ENCODE measurements at regions not wholly inside any gene's neighbourhood (a gene's known extent, or its start where the extent isn't known, plus 50 kb on each side); places are given as distances from the start of the nearest gene placed in this dataset.

- H3K4me2 ChIP-seq (ENCODE audit: low read depth, low read length): no peak overlapping the region
- no peak for DNase-seq
- H3K36me3 ChIP-seq (replicated peaks; ENCODE audit: insufficient read depth, low read length): no peaks in the 10 kb centered on the region
- H3K9ac ChIP-seq (ENCODE audit: low read length): no peak overlapping the region
- H3K9me2 ChIP-seq (replicated peaks; ENCODE audit: insufficient read depth, low read length): no peaks in the 10 kb centered on the region
- no peaks in the 10 kb centered on the region for H3K79me2 ChIP-seq (ENCODE audit: low read length)
- no peaks in the 10 kb centered on the region for H4K20me1 ChIP-seq (ENCODE audit: insufficient read depth, low read length)
- no peak for TF ChIP-seq EZH2 (optimal IDR thresholded peaks at IDR 0.05; ENCODE audit: low read depth, low read length)
- TF ChIP-seq EZH2phosphoT487 (IDR thresholded peaks at IDR 0.05; ENCODE audit: low read length): no peak
- TF ChIP-seq CTCF (IDR thresholded peaks at IDR 0.05; ENCODE audit: low read length): no peak
- no peaks in the 10 kb centered on the region for H3K27me3 ChIP-seq (replicated peaks; ENCODE audit: insufficient read depth, low read length)
- H2AFZ ChIP-seq (ENCODE audit: low read length): no peak overlapping the region
- no peak overlapping the region for H3K27ac ChIP-seq (ENCODE audit: low read length)
- H3F3A ChIP-seq (ENCODE audit: insufficient read depth, low read length): no peaks in the 10 kb centered on the region
- H3K9me3 ChIP-seq (replicated peaks; ENCODE audit: insufficient read depth, low read length): no peaks in the 10 kb centered on the region
- no peak overlapping the region for H3K4me3 ChIP-seq (ENCODE audit: low read length)
- H3K4me1 ChIP-seq (ENCODE audit: low read length): no peaks in the 10 kb centered on the region
Measured at GRCh38 chr4:180788729-180789128, 1454.5 kb upstream of the TENM3 start.

GRCh38 chr4:180789929-180790328 lies 1453.3 kb upstream of the TENM3 start:
- Histone ChIP-seq H3K36me3 (replicated peaks; ENCODE audit: insufficient read depth, low read length) (no peaks in the 10 kb centered on the region), H3K9me2 (replicated peaks; ENCODE audit: insufficient read depth, low read length) (no peaks in the 10 kb centered on the region), H3K4me1 (ENCODE audit: low read length) (no peaks in the 10 kb centered on the region), H3K4me2 (ENCODE audit: low read depth, low read length) (no peak overlapping the region), H4K20me1 (ENCODE audit: insufficient read depth, low read length) (no peaks in the 10 kb centered on the region), H3K79me2 (ENCODE audit: low read length) (no peaks in the 10 kb centered on the region), H3K27ac (ENCODE audit: low read length) (no peak overlapping the region), H3K9me3 (replicated peaks; ENCODE audit: insufficient read depth, low read length) (no peaks in the 10 kb centered on the region), H3K9ac (ENCODE audit: low read length) (no peak overlapping the region), H3F3A (ENCODE audit: insufficient read depth, low read length) (no peaks in the 10 kb centered on the region), H2AFZ (ENCODE audit: low read length) (no peak overlapping the region), H3K4me3 (ENCODE audit: low read length) (no peak overlapping the region), H3K27me3 (replicated peaks; ENCODE audit: insufficient read depth, low read length) (no peaks in the 10 kb centered on the region)
- TF ChIP-seq EZH2 (optimal IDR thresholded peaks at IDR 0.05; ENCODE audit: low read depth, low read length) (no peak), CTCF (IDR thresholded peaks at IDR 0.05; ENCODE audit: low read length) (no peak), EZH2phosphoT487 (IDR thresholded peaks at IDR 0.05; ENCODE audit: low read length) (no peak)
- no peak for DNase-seq

- H3K9me3 ChIP-seq (replicated peaks; ENCODE audit: insufficient read depth, low read length): no peaks in the 10 kb centered on the region
- TF ChIP-seq CTCF (IDR thresholded peaks at IDR 0.05; ENCODE audit: low read length): no peak
- H3K27me3 ChIP-seq (replicated peaks; ENCODE audit: insufficient read depth, low read length): no peaks in the 10 kb centered on the region
- H2AFZ ChIP-seq (ENCODE audit: low read length): no peak overlapping the region
- H4K20me1 ChIP-seq (ENCODE audit: insufficient read depth, low read length): no peaks in the 10 kb centered on the region
- H3F3A ChIP-seq (ENCODE audit: insufficient read depth, low read length): no peaks in the 10 kb centered on the region
- no peaks in the 10 kb centered on the region for H3K36me3 ChIP-seq (replicated peaks; ENCODE audit: insufficient read depth, low read length)
- H3K4me1 ChIP-seq (ENCODE audit: low read length): no peaks in the 10 kb centered on the region
- H3K79me2 ChIP-seq (ENCODE audit: low read length): no peaks in the 10 kb centered on the region
- H3K9ac ChIP-seq (ENCODE audit: low read length): no peak overlapping the region
- H3K4me3 ChIP-seq (ENCODE audit: low read length): no peak overlapping the region
- no peak overlapping the region for H3K4me2 ChIP-seq (ENCODE audit: low read depth, low read length)
- H3K27ac ChIP-seq (ENCODE audit: low read length): no peak overlapping the region
- no peaks in the 10 kb centered on the region for H3K9me2 ChIP-seq (replicated peaks; ENCODE audit: insufficient read depth, low read length)
- no peak for DNase-seq
Measured at GRCh38 chr4:180790471-180790870, 1452.7 kb upstream of the TENM3 start.

GRCh38 chr4:180792541-180792940 lies 1450.7 kb upstream of the TENM3 start:
- Histone ChIP-seq H3F3A (ENCODE audit: insufficient read depth, low read length) (no peaks in the 10 kb centered on the region), H3K9me2 (replicated peaks; ENCODE audit: insufficient read depth, low read length) (no peaks in the 10 kb centered on the region), H4K20me1 (ENCODE audit: insufficient read depth, low read length) (no peaks in the 10 kb centered on the region), H3K9me3 (replicated peaks; ENCODE audit: insufficient read depth, low read length) (no peaks in the 10 kb centered on the region), H3K27ac (ENCODE audit: low read length) (no peak overlapping the region), H3K4me1 (ENCODE audit: low read length) (no peaks in the 10 kb centered on the region), H2AFZ (ENCODE audit: low read length) (no peak overlapping the region), H3K27me3 (replicated peaks; ENCODE audit: insufficient read depth, low read length) (no peaks in the 10 kb centered on the region), H3K4me3 (ENCODE audit: low read length) (no peak overlapping the region), H3K4me2 (ENCODE audit: low read depth, low read length) (no peak overlapping the region), H3K36me3 (replicated peaks; ENCODE audit: insufficient read depth, low read length) (no peaks in the 10 kb centered on the region), H3K79me2 (ENCODE audit: low read length) (no peaks in the 10 kb centered on the region), H3K9ac (ENCODE audit: low read length) (no peak overlapping the region)
- TF ChIP-seq EZH2phosphoT487 (IDR thresholded peaks at IDR 0.05; ENCODE audit: low read length) (no peak), EZH2 (optimal IDR thresholded peaks at IDR 0.05; ENCODE audit: low read depth, low read length) (no peak), CTCF (IDR thresholded peaks at IDR 0.05; ENCODE audit: low read length) (no peak)
- DNase-seq: no peak

Measured in MM.1S (cell line).